ENCODE measurements at regions not wholly inside any gene's neighbourhood (a gene's known extent, or its start where the extent isn't known, plus 50 kb on each side); places are given as distances from the start of the nearest gene placed in this dataset.
A peak's percentile ranks its signal among the peaks of the same experiment; 100 is the strongest.

GRCh38 chr14:84454114-84454513, 1075.8 kb upstream of the FLRT2 start:
- 90 to 92% methylated on average over 4 of the region's 4 CpGs for WGBS, 2 donors
- no peaks in the 10 kb centered on the region for H3K4me1 ChIP-seq
- DNase-seq, result no peak
- intact Hi-C loops (cut with DNase I), result no loop called here
- TF ChIP-seq CTCF (IDR thresholded peaks at IDR 0.05) (no peak), POLR2A (IDR thresholded peaks at IDR 0.05) (no peak)
- no peaks in the 10 kb centered on the region for H3K9me3 ChIP-seq
- H3K4me3 ChIP-seq (replicated peaks in 1 of 3), result no peak overlapping the region
- no peaks in the 10 kb centered on the region for H3K27me3 ChIP-seq
- H3K27ac ChIP-seq, result no peak overlapping the region
- H3K36me3 ChIP-seq, result no peaks in the 10 kb centered on the region

GRCh38 chr14:84456946-84457345, 1073.0 kb upstream of the FLRT2 start:
- Histone ChIP-seq H3K27me3 (no peaks in the 10 kb centered on the region), H3K4me1 (no peaks in the 10 kb centered on the region), H3K4me3 (replicated peaks in 1 of 3) (no peak overlapping the region), H3K9me3 (no peaks in the 10 kb centered on the region), H3K36me3 (no peaks in the 10 kb centered on the region), H3K27ac (no peak overlapping the region)
- intact Hi-C loops (cut with DNase I), result no loop called here
- WGBS, 2 donors, result 84 to 89% methylated on average over 2 of the region's 2 CpGs
- DNase-seq, result no peak
- no peak for TF ChIP-seq POLR2A (IDR thresholded peaks at IDR 0.05)
- TF ChIP-seq CTCF (IDR thresholded peaks at IDR 0.05), result no peak

- peak; percentile 25 to 34 for DNase-seq
- intact Hi-C loops (cut with DNase I), result no loop called here
- TF ChIP-seq POLR2A (IDR thresholded peaks at IDR 0.05) (no peak), CTCF (IDR thresholded peaks at IDR 0.05) (no peak)
- Histone ChIP-seq H3K4me1 (no peaks in the 10 kb centered on the region), H3K4me3 (replicated peaks in 1 of 3) (no peak overlapping the region), H3K36me3 (no peaks in the 10 kb centered on the region), H3K9me3 (no peaks in the 10 kb centered on the region), H3K27me3 (no peaks in the 10 kb centered on the region), H3K27ac (no peak overlapping the region)
- 25% methylated on average over 1 of the region's 1 CpG for WGBS, 2 donors
These were observed 1071.1 kb upstream of the FLRT2 start for GRCh38 chr14:84458881-84459280.

GRCh38 chr14:84465880-84466279, 1064.1 kb upstream of the FLRT2 start:
- Histone ChIP-seq H3K4me1 (no peaks in the 10 kb centered on the region), H3K36me3 (no peaks in the 10 kb centered on the region), H3K4me3 (replicated peaks in 1 of 3) (no peak overlapping the region), H3K27me3 (no peaks in the 10 kb centered on the region), H3K9me3 (no peaks in the 10 kb centered on the region), H3K27ac (no peak overlapping the region)
- 67 to 69% methylated on average over 1 of the region's 1 CpG for WGBS, 2 donors
- intact Hi-C loops (cut with DNase I), result no loop called here
- DNase-seq, result no peak
- TF ChIP-seq POLR2A (IDR thresholded peaks at IDR 0.05) (no peak), CTCF (IDR thresholded peaks at IDR 0.05) (no peak)

- 77 to 80% methylated on average over 5 of the region's 5 CpGs for WGBS, 2 donors
- H3K36me3 ChIP-seq, result no peaks in the 10 kb centered on the region
- TF ChIP-seq POLR2A (IDR thresholded peaks at IDR 0.05) (no peak), CTCF (IDR thresholded peaks at IDR 0.05) (no peak)
- no peaks in the 10 kb centered on the region for H3K4me1 ChIP-seq
- H3K27me3 ChIP-seq, result no peaks in the 10 kb centered on the region
- no peak overlapping the region for H3K27ac ChIP-seq
- no peaks in the 10 kb centered on the region for H3K9me3 ChIP-seq
- intact Hi-C loops (cut with DNase I), result no loop called here
- DNase-seq, result no peak
- H3K4me3 ChIP-seq (replicated peaks in 1 of 3), result no peak overlapping the region
These were observed 1061.8 kb upstream of the FLRT2 start for GRCh38 chr14:84468153-84468552.
